GM18505 (cell line): ENCODE measurements at regions not wholly inside any gene's neighbourhood (a gene's known extent, or its start where the extent isn't known, plus 50 kb on each side); places are given as distances from the start of the nearest gene placed in this dataset.

Experiments used
- ATAC-seq: cut with Tn5 transposase; IDR thresholded peaks from one replicate; pipeline ENCODE4 v1.9.1; 2021; ENCODE audit not compliant: unreplicated experiment
- POLR2A ChIP-seq: IDR thresholded peaks from 4 replicates; pipeline ENCODE4 v1.6.1; 2011; ENCODE audit warnings: borderline replicate concordance; ENCODE audit not compliant: insufficient read depth, insufficient read length; ENCODE audit errors: extremely low read depth

GRCh38 chr4:156472624-156473023 is 499.0 kb downstream of the PDGFC start:
- TF ChIP-seq POLR2A = no peak
- no peak for ATAC-seq

GRCh38 chr4:156459584-156459983 is 505.9 kb upstream of the CTSO start:
- ATAC-seq = no peak
- no peak for TF ChIP-seq POLR2A

- no peak for TF ChIP-seq POLR2A
- no peak for ATAC-seq
Observed at GRCh38 chr4:156456830-156457229, 503.2 kb upstream of the CTSO start.

GRCh38 chr4:156443488-156443887 is 489.8 kb upstream of the CTSO start:
- no peak for TF ChIP-seq POLR2A

GRCh38 chr4:156442912-156443311 is 489.2 kb upstream of the CTSO start:
- no peak for TF ChIP-seq POLR2A
- no peak for ATAC-seq

More at GRCh38 chr4:156443488-156443887, 489.8 kb upstream of the CTSO start:
- no peak for ATAC-seq

- TF ChIP-seq POLR2A = no peak
- ATAC-seq = no peak
Observed at GRCh38 chr4:156439576-156440200, 486.0 kb upstream of the CTSO start.

GRCh38 chr4:156437666-156438065 is 484.0 kb upstream of the CTSO start:
- TF ChIP-seq POLR2A = no peak

GRCh38 chr4:156422576-156422975 is 468.9 kb upstream of the CTSO start:
- no peak for ATAC-seq
- TF ChIP-seq POLR2A = no peak

More at GRCh38 chr4:156437666-156438065, 484.0 kb upstream of the CTSO start:
- no peak for ATAC-seq

GRCh38 chr4:156420623-156421022 is 467.0 kb upstream of the CTSO start:
- no peak for ATAC-seq
- no peak for TF ChIP-seq POLR2A

- ATAC-seq = no peak
- no peak for TF ChIP-seq POLR2A
Observed at GRCh38 chr4:156419080-156419685, 465.5 kb upstream of the CTSO start.

- no peak for TF ChIP-seq POLR2A
- no peak for ATAC-seq
Observed at GRCh38 chr4:156414406-156414805, 460.7 kb upstream of the CTSO start.

- no peak for ATAC-seq
- TF ChIP-seq POLR2A = no peak
Observed at GRCh38 chr4:156413239-156414135, 459.8 kb upstream of the CTSO start.

GRCh38 chr4:156411531-156411930 is 457.9 kb upstream of the CTSO start:
- no peak for TF ChIP-seq POLR2A
- ATAC-seq = no peak
